Pancreas (tissue), 10 donors: ENCODE measurements at regions not wholly inside any gene's neighbourhood (a gene's known extent, or its start where the extent isn't known, plus 50 kb on each side); places are given as distances from the start of the nearest gene placed in this dataset.

Experiments
- ATAC-seq, 4 donors: fragments of 200-7000 bp; cut with Tn5 transposase; one replicate each; pipeline versions ENCODE4 v1.8.0 to v1.9.1; 2020; ENCODE audit warnings: mild to moderate bottlenecking in 4 of 4, moderate library complexity in 4 of 4
- DNase-seq, 6 donors: peaks; one replicate each; pipeline ENCODE4 v3.0.0-alpha.2; 2020
- FAIRE-seq: peaks from 2 replicates; lab custom pipeline; 2012; peaks lifted over from hg19 to GRCh38; lab: Jason Lieb, UNC
- H3K27ac ChIP-seq, 4 donors: fragments of 200-600 bp; sonication (generic); 1 replicate in 3 of 4; 2 replicates in 1 of 4; pipeline versions ENCODE4 v1.5.0 to v1.8.0; 2020
- H3K27me3 ChIP-seq, 4 donors: fragments of 200-600 bp; one replicate each; pipeline ENCODE4 v1.8.0; 2021
- H3K36me3 ChIP-seq, 3 donors: fragments of 200-600 bp; sonication (generic) in 1 of 3; one replicate each; pipeline versions ENCODE4 v1.5.0 to v1.8.0; 2020 to 2021
- H3K4me1 ChIP-seq, 3 donors: fragments of 200-600 bp; one replicate each; pipeline ENCODE4 v1.8.0; 2021
- H3K4me3 ChIP-seq, 4 donors: fragments of 200-600 bp; sonication (generic) in 2 of 4; one replicate each; pipeline versions ENCODE4 v1.5.0 to v1.8.0; 2020 to 2021
- H3K9me3 ChIP-seq, 4 donors: fragments of 200-600 bp; one replicate each; pipeline ENCODE4 v1.8.0; 2021
- WGBS, 2 donors: extraction: QIAGEN DNeasy Blood & Tissue Kit; methylation state at CpG; one replicate each; pipeline ENCODE4 v1.1.7; 2013; 5-methylcytosine and 5-hydroxymethylcytosine counted together
- intact Hi-C, 3 donors: fragments of 100-400 bp; cut with DNase I; formaldehyde crosslinking; loops; one replicate each; pipeline versions ENCODE4 v1.11.1 to v1.14.2; 2022
- TF ChIP-seq, protein P1 (sequence below), 4 donors: fragments of 200-600 bp; sonication (generic) in 3 of 4; IDR thresholded peaks; one replicate each; pipeline versions ENCODE4 v1.5.0 to v1.8.0; 2021; ENCODE audit warnings: antibody characterized with exemption in 4 of 4
- donor health status: healthy with polysubstance abuse.
- donor health status: DM: no; HTN: no; CAD: no; lungs with moderate emphysema.
- donor health status: DM: no; HTN: no; CAD: no.
- donor health status: control.
- donor health status: control.
- donor health status: Bipolar disorder and iron deficiency.
- donor health status: DM: yes; HTN: yes; CAD: no.
- donor health status: DM: no; HTN: no; CAD: no.
- donor health status: DM: no; HTN: no; CAD: no.
- donor health status: DM: yes; HTN: yes; CAD: no.

DNA sequence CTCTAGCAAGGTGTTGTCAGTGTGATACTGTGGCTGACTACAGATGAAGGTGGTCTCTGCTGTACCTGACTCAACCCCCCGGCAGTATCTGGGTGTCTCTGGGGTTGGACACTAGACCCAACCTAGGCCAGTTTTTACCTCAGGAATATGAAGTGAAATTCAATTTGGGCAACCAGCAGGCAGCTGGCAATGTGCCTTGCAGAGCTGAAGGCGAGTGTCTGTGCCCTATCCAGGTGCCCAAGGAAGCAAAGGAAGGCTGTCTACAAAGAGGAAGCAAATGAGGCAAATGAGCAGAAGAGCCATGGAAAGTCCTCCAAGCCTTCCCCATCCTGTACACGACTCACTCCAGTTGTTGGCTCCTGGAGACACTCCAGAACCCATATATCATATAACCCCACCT is 264.6 kb upstream of the AGAP1 start:
- FAIRE-seq (no peak), DNase-seq (no peak), ATAC-seq (no peak)
- TF ChIP-seq, protein P1, sequence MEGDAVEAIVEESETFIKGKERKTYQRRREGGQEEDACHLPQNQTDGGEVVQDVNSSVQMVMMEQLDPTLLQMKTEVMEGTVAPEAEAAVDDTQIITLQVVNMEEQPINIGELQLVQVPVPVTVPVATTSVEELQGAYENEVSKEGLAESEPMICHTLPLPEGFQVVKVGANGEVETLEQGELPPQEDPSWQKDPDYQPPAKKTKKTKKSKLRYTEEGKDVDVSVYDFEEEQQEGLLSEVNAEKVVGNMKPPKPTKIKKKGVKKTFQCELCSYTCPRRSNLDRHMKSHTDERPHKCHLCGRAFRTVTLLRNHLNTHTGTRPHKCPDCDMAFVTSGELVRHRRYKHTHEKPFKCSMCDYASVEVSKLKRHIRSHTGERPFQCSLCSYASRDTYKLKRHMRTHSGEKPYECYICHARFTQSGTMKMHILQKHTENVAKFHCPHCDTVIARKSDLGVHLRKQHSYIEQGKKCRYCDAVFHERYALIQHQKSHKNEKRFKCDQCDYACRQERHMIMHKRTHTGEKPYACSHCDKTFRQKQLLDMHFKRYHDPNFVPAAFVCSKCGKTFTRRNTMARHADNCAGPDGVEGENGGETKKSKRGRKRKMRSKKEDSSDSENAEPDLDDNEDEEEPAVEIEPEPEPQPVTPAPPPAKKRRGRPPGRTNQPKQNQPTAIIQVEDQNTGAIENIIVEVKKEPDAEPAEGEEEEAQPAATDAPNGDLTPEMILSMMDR (IDR thresholded peaks at IDR 0.05) = no peak
- 64% methylated on average over 3 of the region's 3 CpGs for WGBS, 2 donors
- Histone ChIP-seq H3K36me3 (no peaks in the 10 kb centered on the region), H3K4me1 (peaks cover 0 to 8% (median 0%) of the 10 kb centered on the region in 3 donors), H3K27ac (no peak overlapping the region), H3K27me3 (peaks cover 0 to 8% (median 3%) of the 10 kb centered on the region in 4 donors), H3K4me3 (no peak overlapping the region), H3K9me3 (no peaks in the 10 kb centered on the region)
- intact Hi-C loops = no loop called here

GRCh38 chr2:235230821-235231601 is 262.8 kb upstream of the AGAP1 start:
- H3K36me3 ChIP-seq = no peaks in the 10 kb centered on the region
- H3K9me3 ChIP-seq = no peaks in the 10 kb centered on the region
- peaks cover 0 to 8% (median 3%) of the 10 kb centered on the region in 4 donors for H3K27me3 ChIP-seq
- no peak overlapping the region for H3K27ac ChIP-seq
- WGBS, 2 donors = 34 to 37% methylated on average over 8 of the region's 8 CpGs
- FAIRE-seq (no peak), ATAC-seq (peak; percentile 38 to 73 (median 54)), DNase-seq (no peak)
- peaks cover 0 to 8% (median 0%) of the 10 kb centered on the region in 3 donors for H3K4me1 ChIP-seq
- TF ChIP-seq, protein P1 (IDR thresholded peaks at IDR 0.05) = no peak
- intact Hi-C loops = no loop called here
- no peak overlapping the region for H3K4me3 ChIP-seq

- Histone ChIP-seq H3K27me3 (peaks cover 0 to 8% (median under 1%) of the 10 kb centered on the region in 4 donors), H3K36me3 (no peaks in the 10 kb centered on the region), H3K27ac (no peak overlapping the region), H3K4me3 (no peak overlapping the region), H3K9me3 (no peaks in the 10 kb centered on the region), H3K4me1 (peaks cover 0 to 8% (median 0%) of the 10 kb centered on the region in 3 donors)
- DNase-seq = no peak
- ATAC-seq = no peak
- intact Hi-C loops = no loop called here
- WGBS, 2 donors = 88 to 91% methylated on average over 20 of the region's 20 CpGs
- FAIRE-seq = no peak
- TF ChIP-seq, protein P1 (IDR thresholded peaks at IDR 0.05) = no peak
Observed at GRCh38 chr2:235232449-235233433, 261.1 kb upstream of the AGAP1 start.

GRCh38 chr2:235234736-235235135 is 259.1 kb upstream of the AGAP1 start:
- TF ChIP-seq, protein P1 (IDR thresholded peaks at IDR 0.05) = no peak
- peaks cover 0 to 8% (median 0%) of the 10 kb centered on the region in 3 donors for H3K4me1 ChIP-seq
- no peaks in the 10 kb centered on the region for H3K36me3 ChIP-seq
- ATAC-seq (no peak), FAIRE-seq (no peak), DNase-seq (no peak)
- H3K27ac ChIP-seq = no peak overlapping the region
- H3K4me3 ChIP-seq = no peak overlapping the region
- H3K9me3 ChIP-seq = no peaks in the 10 kb centered on the region
- H3K27me3 ChIP-seq = no peaks in the 10 kb centered on the region
- intact Hi-C loops = no loop called here
- 80 to 88% methylated on average over 6 of the region's 6 CpGs for WGBS, 2 donors
